Endothelial cell (in vitro differentiated cells): ENCODE measurements at regions not wholly inside any gene's neighbourhood (a gene's known extent, or its start where the extent isn't known, plus 50 kb on each side); places are given as distances from the start of the nearest gene placed in this dataset.

Source experiments
- DNase-seq: peaks from one replicate; pipeline ENCODE4 v3.0.0; 2021; ENCODE audit warnings: low spot score
- H3K27ac Mint-ChIP-seq: one replicate; pipeline ENCODE4 v1.8.0; 2021; ENCODE audit warnings: mixed read lengths, inconsistent platforms; ENCODE audit not compliant: unreplicated experiment
- H3K27me3 Mint-ChIP-seq: one replicate; pipeline ENCODE4 v1.8.0; 2021; ENCODE audit warnings: mild to moderate bottlenecking, moderate library complexity, mixed read lengths, inconsistent platforms; ENCODE audit not compliant: unreplicated experiment
- H3K36me3 Mint-ChIP-seq: one replicate; pipeline ENCODE4 v1.8.0; 2021; ENCODE audit warnings: mild to moderate bottlenecking, low read depth, mixed read lengths, inconsistent platforms; ENCODE audit not compliant: unreplicated experiment
- H3K4me1 Mint-ChIP-seq: one replicate; pipeline ENCODE4 v1.8.0; 2021; ENCODE audit warnings: mild to moderate bottlenecking, mixed read lengths, inconsistent platforms; ENCODE audit not compliant: unreplicated experiment
- H3K4me3 Mint-ChIP-seq: one replicate; pipeline ENCODE4 v1.8.0; 2021; ENCODE audit warnings: mild to moderate bottlenecking, mixed read lengths, inconsistent platforms; ENCODE audit not compliant: unreplicated experiment
- H3K9me3 Mint-ChIP-seq: one replicate; pipeline ENCODE4 v1.8.0; 2021; ENCODE audit warnings: mixed read lengths, inconsistent platforms; ENCODE audit not compliant: unreplicated experiment
- CTCF ChIP-seq: fragments of 200-600 bp; sonication (generic); IDR thresholded peaks from one replicate; pipeline ENCODE4 v1.5.0; 2021; ENCODE audit warnings: antibody characterized with exemption; ENCODE audit not compliant: unreplicated experiment

- Mint-ChIP-seq H3K27ac (no peak overlapping the region), H3K27me3 (peaks cover 27% of the 10 kb centered on the region), H3K36me3 (peaks cover 40% of the 10 kb centered on the region), H3K4me1 (no peaks in the 10 kb centered on the region), H3K9me3 (peaks cover 73% of the 10 kb centered on the region), H3K4me3 (no peak overlapping the region)
- TF ChIP-seq CTCF = no peak
- DNase-seq = no peak
Measured at GRCh38 chr12:34296143-34297041, 274.1 kb downstream of the ALG10 start.

GRCh38 chr12:34297126-34297789 is 275.0 kb downstream of the ALG10 start:
- no peak for DNase-seq
- TF ChIP-seq CTCF = no peak
- no peak overlapping the region for H3K4me3 Mint-ChIP-seq
- H3K27me3 Mint-ChIP-seq = peaks cover 33% of the 10 kb centered on the region
- peaks cover 76% of the 10 kb centered on the region for H3K9me3 Mint-ChIP-seq
- no peaks in the 10 kb centered on the region for H3K4me1 Mint-ChIP-seq
- no peak overlapping the region for H3K27ac Mint-ChIP-seq
- peaks cover 45% of the 10 kb centered on the region for H3K36me3 Mint-ChIP-seq

- no peak for TF ChIP-seq CTCF
- no peak for DNase-seq
- H3K4me3 Mint-ChIP-seq = no peak overlapping the region
- H3K9me3 Mint-ChIP-seq = peaks cover 76% of the 10 kb centered on the region
- H3K36me3 Mint-ChIP-seq = peaks cover 49% of the 10 kb centered on the region
- no peaks in the 10 kb centered on the region for H3K4me1 Mint-ChIP-seq
- H3K27me3 Mint-ChIP-seq = peaks cover 34% of the 10 kb centered on the region
- no peak overlapping the region for H3K27ac Mint-ChIP-seq
Measured at GRCh38 chr12:34297790-34298164, 275.5 kb downstream of the ALG10 start.

GRCh38 chr12:34298176-34298970 is 276.1 kb downstream of the ALG10 start:
- Mint-ChIP-seq H3K9me3 (peaks cover 76% of the 10 kb centered on the region), H3K4me3 (no peak overlapping the region), H3K4me1 (no peaks in the 10 kb centered on the region), H3K27me3 (peaks cover 36% of the 10 kb centered on the region), H3K36me3 (peaks cover 49% of the 10 kb centered on the region), H3K27ac (no peak overlapping the region)
- DNase-seq = no peak
- no peak for TF ChIP-seq CTCF
